ENCODE measurements at regions not wholly inside any gene's neighbourhood (a gene's known extent, or its start where the extent isn't known, plus 50 kb on each side); places are given as distances from the start of the nearest gene placed in this dataset.

DNA sequence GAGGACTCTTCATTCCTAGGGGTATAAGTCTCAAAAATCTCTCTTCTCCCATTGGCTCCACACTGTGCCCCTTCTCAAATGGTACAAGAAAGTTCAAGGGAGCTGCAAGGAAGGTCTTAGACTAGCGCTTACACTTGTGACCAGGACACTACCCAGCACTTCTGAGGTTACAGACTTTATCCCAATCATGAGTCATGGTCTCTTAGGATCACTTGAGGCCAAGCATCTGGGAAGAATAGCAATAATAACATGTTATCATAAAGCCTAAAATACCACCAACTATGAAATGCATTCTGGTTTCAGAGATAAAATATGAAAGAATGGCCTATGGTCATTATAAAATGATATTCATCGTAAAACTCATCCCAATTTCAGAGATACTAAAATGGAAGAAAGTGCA is 309.9 kb upstream of the PKDCC start:
- TF ChIP-seq, protein P1, sequence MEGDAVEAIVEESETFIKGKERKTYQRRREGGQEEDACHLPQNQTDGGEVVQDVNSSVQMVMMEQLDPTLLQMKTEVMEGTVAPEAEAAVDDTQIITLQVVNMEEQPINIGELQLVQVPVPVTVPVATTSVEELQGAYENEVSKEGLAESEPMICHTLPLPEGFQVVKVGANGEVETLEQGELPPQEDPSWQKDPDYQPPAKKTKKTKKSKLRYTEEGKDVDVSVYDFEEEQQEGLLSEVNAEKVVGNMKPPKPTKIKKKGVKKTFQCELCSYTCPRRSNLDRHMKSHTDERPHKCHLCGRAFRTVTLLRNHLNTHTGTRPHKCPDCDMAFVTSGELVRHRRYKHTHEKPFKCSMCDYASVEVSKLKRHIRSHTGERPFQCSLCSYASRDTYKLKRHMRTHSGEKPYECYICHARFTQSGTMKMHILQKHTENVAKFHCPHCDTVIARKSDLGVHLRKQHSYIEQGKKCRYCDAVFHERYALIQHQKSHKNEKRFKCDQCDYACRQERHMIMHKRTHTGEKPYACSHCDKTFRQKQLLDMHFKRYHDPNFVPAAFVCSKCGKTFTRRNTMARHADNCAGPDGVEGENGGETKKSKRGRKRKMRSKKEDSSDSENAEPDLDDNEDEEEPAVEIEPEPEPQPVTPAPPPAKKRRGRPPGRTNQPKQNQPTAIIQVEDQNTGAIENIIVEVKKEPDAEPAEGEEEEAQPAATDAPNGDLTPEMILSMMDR (IDR thresholded peaks at IDR 0.05): no peak
- no peak for TF ChIP-seq POLR2A (IDR thresholded peaks at IDR 0.05)
